GM06990 (cell line): ENCODE measurements at regions not wholly inside any gene's neighbourhood (a gene's known extent, or its start where the extent isn't known, plus 50 kb on each side); places are given as distances from the start of the nearest gene placed in this dataset.

Source experiments
- DNase-seq: peaks from one replicate; pipeline ENCODE4 v3.0.0-alpha.2; 2011; ENCODE audit not compliant: insufficient read length; ENCODE audit errors: extremely low read depth
- H3K27me3 ChIP-seq: replicated peaks from 2 replicates; pipeline ENCODE4 v1.6.0; 2011; ENCODE audit warnings: low read length; ENCODE audit not compliant: control insufficient read depth, insufficient read depth
- H3K36me3 ChIP-seq: 2 replicates; pipeline ENCODE4 v1.5.1; 2011; ENCODE audit warnings: low read length; ENCODE audit not compliant: control insufficient read depth, insufficient read depth
- H3K4me3 ChIP-seq: replicated peaks from 2 replicates; pipeline ENCODE4 v1.5.1; 2011; ENCODE audit warnings: low read depth, mild to moderate bottlenecking, control low read depth, low read length
- TF ChIP-seq, protein P1 (sequence below): IDR thresholded peaks from 2 replicates; pipeline ENCODE4 v1.5.1; 2011; ENCODE audit warnings: low read length, control low read depth, mild to moderate bottlenecking, inconsistent platforms; ENCODE audit not compliant: insufficient read depth, poor library complexity, severe bottlenecking

DNA sequence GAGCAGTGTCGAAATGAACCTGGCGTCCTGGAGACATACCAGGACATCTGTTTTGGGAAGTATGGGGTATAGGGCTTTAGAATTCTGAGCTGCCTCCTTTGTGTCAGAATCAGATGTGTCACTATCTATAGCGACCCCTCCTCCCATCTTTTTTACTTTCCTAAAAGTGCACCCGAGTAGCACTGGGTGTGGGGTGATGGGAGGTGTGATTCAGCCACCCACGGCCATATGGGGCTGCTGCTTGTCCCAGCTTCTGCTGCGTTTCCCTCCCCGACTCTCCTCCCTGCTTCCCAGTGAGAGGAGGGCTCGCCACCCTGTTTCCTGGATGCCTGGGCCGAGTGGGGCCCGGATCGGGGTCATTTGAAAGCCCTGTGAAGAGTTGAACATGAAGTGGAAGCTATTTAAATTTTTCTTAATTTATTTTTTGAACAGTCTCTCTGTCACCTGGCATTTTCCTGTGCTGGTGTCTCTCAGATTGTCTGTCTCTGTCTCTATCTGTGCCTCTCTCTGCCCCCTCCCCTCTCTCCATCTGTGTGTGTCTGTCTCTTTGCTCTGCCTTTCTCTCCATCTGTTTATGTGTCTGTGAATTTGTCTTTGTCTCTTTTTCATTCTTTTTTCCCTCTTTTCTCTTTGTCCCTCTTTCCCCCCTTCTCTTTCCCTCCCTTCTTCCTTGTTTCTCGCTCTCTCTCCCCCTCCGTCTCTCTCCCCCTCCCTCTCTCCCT lies 638.8 kb upstream of the EEF2KMT start:
- TF ChIP-seq, protein P1, sequence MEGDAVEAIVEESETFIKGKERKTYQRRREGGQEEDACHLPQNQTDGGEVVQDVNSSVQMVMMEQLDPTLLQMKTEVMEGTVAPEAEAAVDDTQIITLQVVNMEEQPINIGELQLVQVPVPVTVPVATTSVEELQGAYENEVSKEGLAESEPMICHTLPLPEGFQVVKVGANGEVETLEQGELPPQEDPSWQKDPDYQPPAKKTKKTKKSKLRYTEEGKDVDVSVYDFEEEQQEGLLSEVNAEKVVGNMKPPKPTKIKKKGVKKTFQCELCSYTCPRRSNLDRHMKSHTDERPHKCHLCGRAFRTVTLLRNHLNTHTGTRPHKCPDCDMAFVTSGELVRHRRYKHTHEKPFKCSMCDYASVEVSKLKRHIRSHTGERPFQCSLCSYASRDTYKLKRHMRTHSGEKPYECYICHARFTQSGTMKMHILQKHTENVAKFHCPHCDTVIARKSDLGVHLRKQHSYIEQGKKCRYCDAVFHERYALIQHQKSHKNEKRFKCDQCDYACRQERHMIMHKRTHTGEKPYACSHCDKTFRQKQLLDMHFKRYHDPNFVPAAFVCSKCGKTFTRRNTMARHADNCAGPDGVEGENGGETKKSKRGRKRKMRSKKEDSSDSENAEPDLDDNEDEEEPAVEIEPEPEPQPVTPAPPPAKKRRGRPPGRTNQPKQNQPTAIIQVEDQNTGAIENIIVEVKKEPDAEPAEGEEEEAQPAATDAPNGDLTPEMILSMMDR: no peak
- no peak for DNase-seq
- Histone ChIP-seq H3K4me3 (no peak overlapping the region), H3K27me3 (no peaks in the 10 kb centered on the region), H3K36me3 (no peaks in the 10 kb centered on the region)

- Histone ChIP-seq H3K27me3 (no peaks in the 10 kb centered on the region), H3K36me3 (no peaks in the 10 kb centered on the region), H3K4me3 (no peak overlapping the region)
- TF ChIP-seq, protein P1: no peak
- no peak for DNase-seq
Observed at GRCh38 chr16:5735444-5735843, 637.8 kb upstream of the EEF2KMT start.

DNA sequence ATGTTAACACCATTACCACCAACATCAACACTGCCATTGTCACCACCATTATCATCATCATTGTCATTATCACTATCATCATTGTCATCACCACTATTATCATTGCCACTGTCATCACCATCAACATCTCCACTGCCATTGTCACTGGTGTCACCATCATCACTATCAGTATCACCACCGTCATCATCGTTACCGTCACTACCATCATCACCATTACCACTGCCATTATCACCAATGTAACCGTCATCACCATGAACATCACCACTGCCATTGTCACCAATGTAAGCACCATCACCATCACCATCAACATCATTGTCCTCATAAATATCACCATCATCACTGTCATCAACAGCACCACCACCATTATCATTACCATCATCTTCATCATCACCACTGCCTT lies 633.2 kb upstream of the EEF2KMT start:
- no peak for DNase-seq
- H3K27me3 ChIP-seq: no peaks in the 10 kb centered on the region
- no peak overlapping the region for H3K4me3 ChIP-seq
- TF ChIP-seq, protein P1: no peak
- H3K36me3 ChIP-seq: no peaks in the 10 kb centered on the region

- no peak for DNase-seq
- Histone ChIP-seq H3K4me3 (no peak overlapping the region), H3K27me3 (no peaks in the 10 kb centered on the region), H3K36me3 (no peaks in the 10 kb centered on the region)
- TF ChIP-seq, protein P1: no peak
Observed at GRCh38 chr16:5722116-5722619, 624.6 kb upstream of the EEF2KMT start.

- H3K4me3 ChIP-seq: no peak overlapping the region
- no peaks in the 10 kb centered on the region for H3K27me3 ChIP-seq
- TF ChIP-seq, protein P1: no peak
- no peaks in the 10 kb centered on the region for H3K36me3 ChIP-seq
- DNase-seq: no peak
Observed at GRCh38 chr16:5715155-5715554, 617.6 kb upstream of the EEF2KMT start.
